RKO (cell line): ENCODE measurements at regions not wholly inside any gene's neighbourhood (a gene's known extent, or its start where the extent isn't known, plus 50 kb on each side); places are given as distances from the start of the nearest gene placed in this dataset.
"Not testable (repeated sequence)": the region's sequence is repeated elsewhere in the genome, so short reads cannot be mapped to it uniquely, and the experiment has no call there.

ENCODE experiments used
- DNase-seq: peaks from one replicate; pipeline ENCODE4 v3.0.0-alpha.2; 2016; ENCODE audit warnings: low spot score

- no peak for DNase-seq
Observed at GRCh38 chr7:16933296-16934279, 51.8 kb upstream of the AGR3 start.

GRCh38 chr7:16934722-16935340 is 53.0 kb upstream of the AGR3 start:
- DNase-seq: peak; percentile 3

- no peak for DNase-seq
Observed at GRCh38 chr7:16935341-16935735, 53.6 kb upstream of the AGR3 start.

GRCh38 chr7:16936626-16937422 is 55.0 kb upstream of the AGR3 start:
- no peak for DNase-seq

GRCh38 chr7:16939161-16939560 is 57.4 kb upstream of the AGR3 start:
- DNase-seq: no peak

GRCh38 chr7:16940776-16941175 is 59.0 kb upstream of the AGR3 start:
- no peak for DNase-seq

GRCh38 chr7:16942929-16943509 is 61.2 kb upstream of the AGR3 start:
- no peak for DNase-seq

- DNase-seq: no peak
Observed at GRCh38 chr7:16944936-16945335, 63.2 kb upstream of the AGR3 start.

GRCh38 chr7:16945372-16945771 is 63.6 kb upstream of the AGR3 start:
- no peak for DNase-seq

- DNase-seq: not testable (repeated sequence)
Observed at GRCh38 chr7:16948110-16948509, 66.3 kb upstream of the AGR3 start.

GRCh38 chr7:16951483-16952080 is 69.8 kb upstream of the AGR3 start:
- DNase-seq: no peak

- DNase-seq: no peak
Observed at GRCh38 chr7:16954321-16954720, 72.5 kb upstream of the AGR3 start.

- no peak for DNase-seq
Observed at GRCh38 chr7:16958724-16959123, 76.9 kb upstream of the AGR3 start.

- no peak for DNase-seq
Observed at GRCh38 chr7:16960337-16960965, 78.7 kb upstream of the AGR3 start.

GRCh38 chr7:16961641-16962040 is 79.9 kb upstream of the AGR3 start:
- no peak for DNase-seq

GRCh38 chr7:16963044-16963443 is 81.3 kb upstream of the AGR3 start:
- no peak for DNase-seq

- DNase-seq: not testable (repeated sequence)
Observed at GRCh38 chr7:16965697-16966096, 83.9 kb upstream of the AGR3 start.

GRCh38 chr7:16967300-16967811 is 85.6 kb upstream of the AGR3 start:
- DNase-seq: no peak

- DNase-seq: no peak
Observed at GRCh38 chr7:16970732-16971482, 89.1 kb upstream of the AGR3 start.

- DNase-seq: no peak
Observed at GRCh38 chr7:16975712-16976111, 93.9 kb upstream of the AGR3 start.
